K562 (cell line): ENCODE measurements at regions not wholly inside any gene's neighbourhood (a gene's known extent, or its start where the extent isn't known, plus 50 kb on each side); places are given as distances from the start of the nearest gene placed in this dataset.

ENCODE experiments used
- ATAC-seq: fragments of 200-7000 bp; cut with Tn5 transposase; 3 replicates; pipeline ENCODE4 v1.9.1; 2020; ENCODE audit warnings: moderate library complexity
- BruUV-seq: library from RNA; stranded (reverse); fragments of 400-500 nt; replicated peaks from 2 replicates; lab custom pipeline; 2021; lab: Mats Ljungman, UMichigan
- CTCF ChIA-PET: fragments of 300-600 bp; formaldehyde crosslinking; extraction: SDS; loops from one replicate; lab custom pipeline; 2021; ENCODE audit warnings: low intra/inter-chr PET ratio; lab: Yijun Ruan, JAX
- POLR2A ChIA-PET: fragments of 300-600, 350-650 bp; sonication (Branson Sonifier 250); formaldehyde crosslinking; extraction: SDS; loops from one replicate; lab custom pipeline; 2021; ENCODE audit warnings: antibody characterized with exemption, inconsistent platforms; lab: Yijun Ruan, JAX
- DNase-seq, 4 experiments: peaks; one replicate each; pipeline versions ENCODE4 v3.0.0 to v3.0.0-alpha.2; 2011 to 2018; ENCODE audit warnings: low spot score in 3 of 4, mixed read lengths in 3 of 4; ENCODE audit errors: extremely low read depth in 1 of 4
- FAIRE-seq: peaks from 2 replicates; lab custom pipeline; 2011; peaks lifted over from hg19 to GRCh38; lab: Jason Lieb, UNC
- H2AFZ ChIP-seq: 2 replicates; pipeline ENCODE4 v1.6.0; 2011; ENCODE audit warnings: low read depth, low read length, control low read depth, inconsistent platforms
- H3K27ac ChIP-seq: fragments of 200-600 bp; 3 replicates; pipeline ENCODE4 v1.8.0; 2011; ENCODE audit warnings: low read depth, mild to moderate bottlenecking, control low read depth, inconsistent platforms, low read length, moderate library complexity, mixed read lengths; ENCODE audit errors: extremely low read depth
- H3K27me3 ChIP-seq, 2 experiments: fragments of 300-600 bp in 1 of 2; 2 replicates in 1 of 2; 3 replicates in 1 of 2; pipeline versions ENCODE4 v1.6.0 to v1.8.0; 2011; ENCODE audit warnings: inconsistent platforms in 2 of 2, low read length in 2 of 2, mild to moderate bottlenecking in 1 of 2, mixed read lengths in 1 of 2, moderate library complexity in 1 of 2; ENCODE audit not compliant: control insufficient read depth in 2 of 2, insufficient read depth in 2 of 2
- H3K36me3 ChIP-seq: fragments of 300-600 bp; 3 replicates; pipeline ENCODE4 v1.8.0; 2011; ENCODE audit warnings: mild to moderate bottlenecking, low read length, inconsistent platforms; ENCODE audit not compliant: control insufficient read depth, insufficient read depth
- H3K4me1 ChIP-seq, 2 experiments: fragments of 200-600 bp in 1 of 2; replicated peaks in 1 of 2; 2 replicates in 1 of 2; 3 replicates in 1 of 2; pipeline versions ENCODE4 v1.5.1 to v1.8.0; 2011; ENCODE audit warnings: inconsistent platforms in 2 of 2, low read length in 2 of 2, mild to moderate bottlenecking in 1 of 2, mixed read lengths in 1 of 2, moderate library complexity in 1 of 2; ENCODE audit not compliant: control insufficient read depth in 2 of 2, insufficient read depth in 2 of 2
- H3K4me2 ChIP-seq: 2 replicates; pipeline ENCODE4 v1.6.1; 2011; ENCODE audit warnings: low read length, control low read depth, inconsistent platforms, mixed read lengths; ENCODE audit not compliant: insufficient read depth
- H3K4me3 ChIP-seq: fragments of 200-600 bp; sonication (generic), shearing (Covaris generic); 2 replicates; pipeline ENCODE4 v1.5.1; 2016; ENCODE audit warnings: control low read depth, inconsistent platforms
- H3K79me2 ChIP-seq: fragments of 200-600 bp; 3 replicates; pipeline ENCODE4 v1.8.0; 2011; ENCODE audit warnings: low read length, inconsistent platforms; ENCODE audit not compliant: control insufficient read depth, insufficient read depth
- H3K9ac ChIP-seq, 2 experiments: 2 replicates each; pipeline versions ENCODE4 v1.6.0 to v1.6.1; 2011; ENCODE audit warnings: low read depth in 2 of 2, low read length in 2 of 2, control low read depth in 1 of 2, inconsistent platforms in 1 of 2, mild to moderate bottlenecking in 1 of 2, mixed read lengths in 1 of 2; ENCODE audit not compliant: insufficient read depth in 1 of 2
- H3K9me1 ChIP-seq: one replicate; pipeline ENCODE4 v1.6.0; 2011; ENCODE audit warnings: inconsistent platforms, mild to moderate bottlenecking, low read length, moderate library complexity; ENCODE audit not compliant: control insufficient read depth, insufficient read depth
- H3K9me3 ChIP-seq: replicated peaks from 2 replicates; pipeline ENCODE4 v1.5.1; 2011; ENCODE audit warnings: low read depth, low read length, inconsistent platforms; ENCODE audit not compliant: control insufficient read depth, insufficient read depth
- H4K20me1 ChIP-seq: replicated peaks from 2 replicates; pipeline ENCODE4 v1.6.1; 2011; ENCODE audit warnings: low read length, inconsistent platforms, mixed read lengths; ENCODE audit not compliant: control insufficient read depth, insufficient read depth
- ARID4B ChIP-seq: sonication (generic); formaldehyde crosslinking; IDR thresholded peaks from 2 replicates; pipeline ENCODE4 v1.8.0; 2022; ENCODE audit warnings: mild to moderate bottlenecking, missing genetic modification reagents
- CBX2 ChIP-seq: fragments of 200-600 bp; sonication (generic); IDR thresholded peaks from one replicate; pipeline ENCODE4 v1.6.1; 2012; ENCODE audit warnings: mild to moderate bottlenecking, low read length, inconsistent platforms; ENCODE audit not compliant: insufficient read depth, poor library complexity, severe bottlenecking
- FIP1L1 ChIP-seq: fragments of 200-400 bp; formaldehyde crosslinking; IDR thresholded peaks from 2 replicates; pipeline ENCODE4 v1.6.1; 2018; ENCODE audit warnings: mild to moderate bottlenecking, low read depth, low read length; ENCODE audit not compliant: poor library complexity, severe bottlenecking
- MAZ ChIP-seq, 2 experiments: fragments of 450-650 bp in 1 of 2; sonication (generic) in 1 of 2; formaldehyde crosslinking; IDR thresholded peaks in 1 of 2; conservative IDR thresholded peaks in 1 of 2; 2 replicates each; pipeline versions ENCODE4 v1.4.0 to v1.5.0; 2020; ENCODE audit warnings: mild to moderate bottlenecking in 1 of 2, missing genetic modification reagents in 1 of 2
- POLR3G ChIP-seq: IDR thresholded peaks from 2 replicates; pipeline ENCODE4 v1.6.1; 2011; ENCODE audit not compliant: insufficient read length, insufficient replicate concordance; ENCODE audit errors: extremely low read depth
- SAFB ChIP-seq: fragments of 200-400 bp; formaldehyde crosslinking; IDR thresholded peaks from 2 replicates; pipeline ENCODE4 v1.6.1; 2017; ENCODE audit warnings: low read depth, low read length, borderline replicate concordance
- TEAD4 ChIP-seq, 2 experiments: sonication (generic) in 1 of 2; formaldehyde crosslinking in 1 of 2; IDR thresholded peaks; 2 replicates each; pipeline versions ENCODE4 v1.6.1 to v1.8.0; 2012 to 2022; ENCODE audit warnings: borderline replicate concordance in 1 of 2, inconsistent platforms in 1 of 2, low read length in 1 of 2, mild to moderate bottlenecking in 1 of 2, missing genetic modification reagents in 1 of 2
- U2AF2 ChIP-seq: fragments of 200-400 bp; formaldehyde crosslinking; optimal IDR thresholded peaks from 2 replicates; pipeline ENCODE3; 2017; ENCODE audit warnings: low read depth, mild to moderate bottlenecking, low read length
- ZBTB8A ChIP-seq: fragments of 450-650 bp; IDR thresholded peaks from 2 replicates; pipeline ENCODE4 v1.6.1; 2018; ENCODE audit warnings: mild to moderate bottlenecking, moderate library complexity; ENCODE audit not compliant: partially characterized antibody
- ZNF184 ChIP-seq: sonication (generic); formaldehyde crosslinking; IDR thresholded peaks from 2 replicates; pipeline ENCODE4 v1.5.0; 2020; ENCODE audit warnings: missing genetic modification reagents
- ZNF780A ChIP-seq: fragments of 250-450 bp; sonication (Bioruptor Pico); IDR thresholded peaks from 2 replicates; pipeline ENCODE4 v1.5.0; 2021; ENCODE audit warnings: mild to moderate bottlenecking
- WGBS: fragments of 100-300 bp; shearing (Covaris generic); methylation state at CpG from one replicate; pipeline ENCODE4 v1.1.6; 2016; ENCODE audit warnings: low coverage, mixed read lengths; ENCODE audit not compliant: insufficient coverage; ENCODE audit errors: missing lambda C conversion rate; 5-methylcytosine and 5-hydroxymethylcytosine counted together
- in situ Hi-C: fragments of 300-500 bp; cut with MboI; formaldehyde crosslinking; loops from 4 replicates; pipeline ENCODE4 v1.15.0; 2018; ENCODE audit warnings: inconsistent platforms, mixed read lengths
- intact Hi-C: fragments of 100-400 bp; cut with micrococcal nuclease; formaldehyde crosslinking; loops from 2 replicates; pipeline ENCODE4 v1.14.2; 2022

- intact Hi-C loops: no loop called here
- Histone ChIP-seq H3K27me3 (no peaks in the 10 kb centered on the region), H4K20me1 (no peaks in the 10 kb centered on the region), H3K79me2 (no peaks in the 10 kb centered on the region), H3K9ac (no peak overlapping the region), H3K36me3 (no peaks in the 10 kb centered on the region), H3K9me1 (no peaks in the 10 kb centered on the region), H3K9me3 (no peaks in the 10 kb centered on the region), H3K4me1 (no peaks in the 10 kb centered on the region), H3K4me2 (no peak overlapping the region), H2AFZ (no peak overlapping the region), H3K4me3 (no peak overlapping the region), H3K27ac (no peak overlapping the region)
- no peak for FAIRE-seq
- CTCF ChIA-PET: no interaction called here
- TF ChIP-seq ZNF184 (CRISPR knock-in tag) (no peak), MAZ (CRISPR knock-in tag; conservative IDR thresholded peaks at IDR 0.05 in 1 of 2, IDR thresholded peaks at IDR 0.05 in 1 of 2) (no peak), TEAD4 (IDR thresholded peaks at IDR 0.05; ENCODE audit: low read length) (no peak), TEAD4 (CRISPR knock-in tag; IDR thresholded peaks at IDR 0.05; ENCODE audit: borderline replicate concordance) (no peak), FIP1L1 (no peak), CBX2 (no peak), ARID4B (no peak), U2AF2 (no peak), POLR3G (no peak), ZBTB8A (no peak), SAFB (no peak), ZNF780A (CRISPR knock-in tag) (no peak)
- POLR2A ChIA-PET: no interaction called here
- ATAC-seq: no peak
- no CpG with 5 or more reads among the region's 1 CpG for whole genome bisulfite sequencing
- BruUV-seq: no TSS peak
- in situ Hi-C loops: no loop called here
- DNase-seq: no peak
These were observed 147.1 kb upstream of the USP9Y start for GRCh38 chrY:12553909-12554308.
